ENCODE measurements at regions not wholly inside any gene's neighbourhood (a gene's known extent, or its start where the extent isn't known, plus 50 kb on each side); places are given as distances from the start of the nearest gene placed in this dataset.

DNA sequence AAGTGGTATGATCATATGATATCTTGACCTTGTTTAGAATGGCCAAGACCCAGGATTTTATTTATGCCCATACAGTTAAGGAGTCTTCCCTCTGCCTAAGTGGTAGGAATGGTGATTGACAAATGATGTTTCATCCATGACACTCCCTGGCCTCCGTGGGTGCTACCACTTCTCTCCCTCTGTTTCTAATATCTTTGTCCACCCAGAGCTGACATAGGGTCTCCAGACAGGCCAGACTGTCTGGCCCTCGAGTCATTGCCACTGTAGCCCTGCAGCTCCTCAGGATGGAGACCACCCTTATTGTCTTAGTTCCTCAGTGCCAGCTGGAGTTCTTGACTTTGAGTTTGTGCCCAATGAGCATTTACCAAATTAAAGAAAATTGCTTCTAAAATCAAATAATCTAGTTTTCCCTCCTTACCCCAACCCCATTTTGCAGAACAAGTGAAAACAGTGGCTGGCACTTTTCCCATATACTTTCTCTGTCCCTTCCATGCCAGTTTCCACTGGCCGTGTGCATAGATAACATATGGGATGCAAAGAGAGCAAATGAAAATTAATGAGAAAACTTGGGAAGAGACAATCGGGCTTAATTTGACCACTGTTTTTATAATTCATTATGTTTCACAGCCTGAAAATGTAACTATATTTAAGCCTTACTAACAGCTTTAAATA, 235.7 kb downstream of the NSG2 start:
- no peaks in the 10 kb centered on the region for H3K36me3 ChIP-seq (ENCODE audit: control insufficient read depth in 2 of 2, insufficient read depth in 2 of 2, low read length in 1 of 2)
- H3K27me3 ChIP-seq (ENCODE audit: control insufficient read depth in 1 of 2, insufficient read depth in 2 of 2, low read length in 2 of 2): no peaks in the 10 kb centered on the region
- H3K4me1 ChIP-seq (ENCODE audit: control insufficient read depth in 2 of 2, insufficient read depth in 2 of 2, low read length in 1 of 2): no peaks in the 10 kb centered on the region
- H3K27ac ChIP-seq (ENCODE audit: low read depth in 2 of 2, low read length in 1 of 2): no peak overlapping the region
- no peak overlapping the region for H3K4me3 ChIP-seq (ENCODE audit: low read depth in 1 of 2, low read length in 2 of 2)
- WGBS, 2 donors: 65 to 66% methylated on average over 4 of the region's 4 CpGs
- H3K9me3 ChIP-seq (ENCODE audit: control insufficient read depth in 2 of 2, insufficient read depth in 1 of 2, low read depth in 1 of 2, low read length in 1 of 2): no peaks in the 10 kb centered on the region

DNA sequence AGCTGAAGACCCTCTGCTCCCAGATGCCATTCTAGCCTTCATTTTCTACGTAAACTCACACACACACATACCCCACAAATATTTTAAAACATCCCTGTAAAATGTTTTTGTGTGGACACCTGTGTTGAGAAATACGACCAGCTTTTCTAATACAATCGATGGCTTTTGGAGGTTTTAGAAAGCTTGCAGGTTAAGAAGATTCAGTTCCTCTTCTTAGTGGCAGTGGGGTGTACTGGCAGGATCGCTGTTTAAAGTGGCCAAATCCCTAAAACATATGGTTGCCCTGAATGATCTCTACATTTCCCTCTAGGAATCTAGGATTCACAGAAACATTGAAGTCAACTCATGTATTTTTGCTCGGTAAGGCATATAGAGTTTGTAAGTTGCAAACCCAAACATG, 236.3 kb downstream of the NSG2 start:
- 86 to 87% methylated on average over 5 of the region's 5 CpGs for WGBS, 2 donors
- no peaks in the 10 kb centered on the region for H3K27me3 ChIP-seq (ENCODE audit: control insufficient read depth in 1 of 2, insufficient read depth in 2 of 2, low read length in 2 of 2)
- no peaks in the 10 kb centered on the region for H3K4me1 ChIP-seq (ENCODE audit: control insufficient read depth in 2 of 2, insufficient read depth in 2 of 2, low read length in 1 of 2)
- no peak overlapping the region for H3K4me3 ChIP-seq (ENCODE audit: low read depth in 1 of 2, low read length in 2 of 2)
- no peak overlapping the region for H3K27ac ChIP-seq (ENCODE audit: low read depth in 2 of 2, low read length in 1 of 2)
- H3K9me3 ChIP-seq (ENCODE audit: control insufficient read depth in 2 of 2, insufficient read depth in 1 of 2, low read depth in 1 of 2, low read length in 1 of 2): no peaks in the 10 kb centered on the region
- no peaks in the 10 kb centered on the region for H3K36me3 ChIP-seq (ENCODE audit: control insufficient read depth in 2 of 2, insufficient read depth in 2 of 2, low read length in 1 of 2)

DNA sequence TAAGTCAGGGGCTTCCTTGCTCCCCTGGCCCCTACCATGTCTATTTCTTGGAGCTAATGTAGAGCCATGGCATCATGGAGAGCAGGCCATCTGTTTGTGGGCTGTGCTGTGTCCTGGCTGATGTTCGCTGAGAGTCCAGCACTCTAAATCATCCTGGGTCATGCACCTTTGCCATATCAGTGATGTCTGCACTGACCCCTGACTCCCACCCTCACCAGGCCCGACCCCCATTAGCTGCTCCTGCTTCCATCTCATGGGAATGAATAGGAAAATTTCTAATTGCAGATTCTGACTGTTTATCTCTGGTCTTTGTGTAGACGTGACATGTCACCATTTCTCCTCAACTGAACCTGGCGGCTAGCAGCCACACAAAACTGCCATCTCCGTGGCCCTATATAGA, 236.9 kb downstream of the NSG2 start:
- H3K36me3 ChIP-seq (ENCODE audit: control insufficient read depth in 2 of 2, insufficient read depth in 2 of 2, low read length in 1 of 2): no peaks in the 10 kb centered on the region
- no peaks in the 10 kb centered on the region for H3K4me1 ChIP-seq (ENCODE audit: control insufficient read depth in 2 of 2, insufficient read depth in 2 of 2, low read length in 1 of 2)
- H3K4me3 ChIP-seq (ENCODE audit: low read depth in 1 of 2, low read length in 2 of 2): no peak overlapping the region
- no peaks in the 10 kb centered on the region for H3K27me3 ChIP-seq (ENCODE audit: control insufficient read depth in 1 of 2, insufficient read depth in 2 of 2, low read length in 2 of 2)
- no peaks in the 10 kb centered on the region for H3K9me3 ChIP-seq (ENCODE audit: control insufficient read depth in 2 of 2, insufficient read depth in 1 of 2, low read depth in 1 of 2, low read length in 1 of 2)
- WGBS, 2 donors: 63 to 65% methylated on average over 5 of the region's 5 CpGs
- H3K27ac ChIP-seq (ENCODE audit: low read depth in 2 of 2, low read length in 1 of 2): no peak overlapping the region

DNA sequence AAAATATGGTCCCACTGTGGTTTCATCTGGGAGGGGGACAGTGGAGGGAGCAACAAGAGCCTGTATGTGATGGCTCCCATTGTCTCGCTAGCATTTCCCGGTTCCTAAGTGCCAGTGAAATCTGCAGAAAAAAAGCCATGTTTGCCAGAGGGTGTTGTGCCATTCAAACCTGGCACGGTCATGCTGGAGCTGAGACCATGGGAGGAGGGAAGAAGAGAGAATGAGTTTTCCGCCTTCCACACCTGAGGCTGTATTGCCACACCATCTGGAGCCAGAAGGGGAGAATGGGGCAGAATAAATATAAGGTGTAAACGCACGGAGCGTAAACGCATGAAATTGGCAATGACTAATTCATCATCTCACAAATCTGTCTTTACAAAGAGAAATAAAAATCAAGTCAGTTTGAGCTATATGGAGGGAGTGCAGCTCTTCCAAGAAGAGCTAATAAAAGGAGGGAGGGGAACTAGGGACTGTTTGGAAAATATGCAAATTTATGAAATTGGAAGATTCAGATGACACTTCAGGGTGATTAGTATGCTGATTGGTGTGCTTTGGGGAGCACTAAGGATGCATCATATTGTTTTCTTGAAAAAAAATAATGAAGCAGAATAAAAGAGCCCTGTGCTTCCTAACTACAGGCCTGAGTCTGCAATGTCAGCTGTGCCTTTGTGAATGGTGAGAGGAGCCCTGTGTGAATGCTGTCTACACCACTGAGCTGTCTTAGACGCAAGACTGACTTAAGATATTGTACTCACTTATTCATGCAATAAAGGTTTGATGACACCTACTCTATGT, 237.9 kb downstream of the NSG2 start:
- Histone ChIP-seq H3K27me3 (ENCODE audit: control insufficient read depth in 1 of 2, insufficient read depth in 2 of 2, low read length in 2 of 2) (no peaks in the 10 kb centered on the region), H3K4me3 (ENCODE audit: low read depth in 1 of 2, low read length in 2 of 2) (no peak overlapping the region), H3K9me3 (ENCODE audit: control insufficient read depth in 2 of 2, insufficient read depth in 1 of 2, low read depth in 1 of 2, low read length in 1 of 2) (no peaks in the 10 kb centered on the region), H3K4me1 (ENCODE audit: control insufficient read depth in 2 of 2, insufficient read depth in 2 of 2, low read length in 1 of 2) (no peaks in the 10 kb centered on the region), H3K36me3 (ENCODE audit: control insufficient read depth in 2 of 2, insufficient read depth in 2 of 2, low read length in 1 of 2) (no peaks in the 10 kb centered on the region), H3K27ac (ENCODE audit: low read depth in 2 of 2, low read length in 1 of 2) (no peak overlapping the region)
- WGBS, 2 donors: 75 to 80% methylated on average over 9 of the region's 9 CpGs

DNA sequence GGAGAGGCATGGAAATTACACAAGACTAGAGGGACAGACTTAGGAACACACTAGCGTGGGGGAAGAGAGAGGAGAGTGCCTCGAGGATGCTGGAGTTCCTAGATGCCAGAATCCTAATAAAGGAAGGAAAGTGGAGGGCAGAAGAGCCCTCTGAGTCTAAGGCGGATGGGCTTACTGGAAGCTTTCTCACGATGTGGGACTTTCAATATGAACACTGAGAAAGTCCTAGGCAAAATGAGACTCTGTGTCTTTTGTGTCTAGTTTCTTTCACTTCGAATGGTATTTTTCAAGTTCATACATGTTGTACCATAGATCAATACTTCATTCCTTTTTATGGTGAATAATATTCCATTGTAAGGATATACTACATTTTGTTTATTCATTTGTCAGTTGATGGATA, 239.4 kb downstream of the NSG2 start:
- Histone ChIP-seq H3K9me3 (ENCODE audit: control insufficient read depth in 2 of 2, insufficient read depth in 1 of 2, low read depth in 1 of 2, low read length in 1 of 2) (no peaks in the 10 kb centered on the region), H3K27me3 (ENCODE audit: control insufficient read depth in 1 of 2, insufficient read depth in 2 of 2, low read length in 2 of 2) (no peaks in the 10 kb centered on the region), H3K27ac (ENCODE audit: low read depth in 2 of 2, low read length in 1 of 2) (no peak overlapping the region), H3K4me3 (ENCODE audit: low read depth in 1 of 2, low read length in 2 of 2) (no peak overlapping the region), H3K36me3 (ENCODE audit: control insufficient read depth in 2 of 2, insufficient read depth in 2 of 2, low read length in 1 of 2) (no peaks in the 10 kb centered on the region), H3K4me1 (ENCODE audit: control insufficient read depth in 2 of 2, insufficient read depth in 2 of 2, low read length in 1 of 2) (no peaks in the 10 kb centered on the region)
- WGBS, 2 donors: 47 to 49% methylated on average over 5 of the region's 5 CpGs

DNA sequence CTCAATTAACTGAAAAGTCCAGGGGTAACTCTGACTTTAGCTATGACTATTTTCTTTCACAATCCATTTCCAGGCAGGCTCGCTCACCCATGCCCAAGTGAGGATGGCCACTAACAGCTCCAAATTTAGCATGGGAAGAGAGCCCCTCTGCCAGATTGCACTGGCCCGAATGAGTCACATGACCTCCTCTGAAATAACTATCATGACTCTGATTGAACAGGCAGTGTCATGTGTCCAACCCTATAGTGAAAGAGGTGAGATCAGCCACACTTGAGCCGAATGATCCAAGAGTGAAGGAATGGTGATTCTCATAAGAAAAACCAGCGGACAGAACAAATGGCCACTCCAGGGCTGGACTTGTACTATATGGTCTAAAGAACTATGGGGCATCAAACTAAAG, 242.3 kb downstream of the NSG2 start:
- Histone ChIP-seq H3K9me3 (ENCODE audit: control insufficient read depth in 2 of 2, insufficient read depth in 1 of 2, low read depth in 1 of 2, low read length in 1 of 2) (no peaks in the 10 kb centered on the region), H3K4me1 (ENCODE audit: control insufficient read depth in 2 of 2, insufficient read depth in 2 of 2, low read length in 1 of 2) (peaks cover 0 to 2% of the 10 kb centered on the region in 2 donors), H3K36me3 (ENCODE audit: control insufficient read depth in 2 of 2, insufficient read depth in 2 of 2, low read length in 1 of 2) (no peaks in the 10 kb centered on the region), H3K27ac (ENCODE audit: low read depth in 2 of 2, low read length in 1 of 2) (no peak overlapping the region), H3K4me3 (ENCODE audit: low read depth in 1 of 2, low read length in 2 of 2) (no peak overlapping the region), H3K27me3 (ENCODE audit: control insufficient read depth in 1 of 2, insufficient read depth in 2 of 2, low read length in 2 of 2) (no peaks in the 10 kb centered on the region)
- WGBS, 2 donors: 85 to 89% methylated on average over 4 of the region's 4 CpGs

DNA sequence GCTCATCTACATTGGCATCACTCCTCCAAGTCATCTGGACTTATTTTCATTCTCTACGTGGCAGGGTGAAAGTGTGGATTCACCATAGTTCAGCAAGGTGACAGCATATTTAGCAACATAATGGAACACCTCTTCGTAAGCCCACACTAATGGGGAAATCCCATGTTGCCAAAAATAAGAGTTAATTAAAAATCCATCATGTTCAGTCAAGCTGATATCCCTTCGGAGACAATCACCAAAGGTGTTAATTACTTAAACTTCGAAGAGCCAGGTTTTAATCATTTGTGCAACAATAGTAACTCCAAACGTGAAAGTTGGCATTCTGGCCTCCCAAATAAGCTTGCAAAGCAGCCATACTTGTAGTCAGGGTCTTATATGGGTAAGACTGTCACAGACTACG, 242.9 kb downstream of the NSG2 start:
- Histone ChIP-seq H3K4me3 (ENCODE audit: low read depth in 1 of 2, low read length in 2 of 2) (no peak overlapping the region), H3K9me3 (ENCODE audit: control insufficient read depth in 2 of 2, insufficient read depth in 1 of 2, low read depth in 1 of 2, low read length in 1 of 2) (no peaks in the 10 kb centered on the region)
- WGBS, 2 donors: 71 to 72% methylated on average over 6 of the region's 6 CpGs

DNA sequence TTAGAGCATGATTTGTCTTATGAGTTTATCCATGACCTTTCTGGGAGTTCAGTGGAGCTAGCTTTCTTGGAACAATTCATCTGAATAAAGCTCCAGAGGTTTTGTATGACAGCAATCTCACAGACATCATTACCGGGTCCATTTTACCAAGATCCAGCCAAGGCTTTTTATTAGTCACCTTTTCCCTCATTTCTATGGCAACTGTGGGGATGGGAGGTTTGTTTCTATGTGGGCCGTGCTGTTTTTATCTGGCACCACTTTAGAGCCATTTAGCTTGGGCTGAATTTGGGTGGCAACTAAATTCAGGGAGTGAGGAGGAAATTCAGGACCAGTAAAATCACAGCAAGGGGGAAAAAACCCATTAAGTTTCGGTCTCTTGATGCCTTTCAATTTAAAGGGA, 245.7 kb downstream of the NSG2 start:
- WGBS, 2 donors: 60 to 65% methylated on average over 3 of the region's 3 CpGs
- H3K27me3 ChIP-seq (ENCODE audit: control insufficient read depth in 1 of 2, insufficient read depth in 2 of 2, low read length in 2 of 2): no peaks in the 10 kb centered on the region
- no peak overlapping the region for H3K27ac ChIP-seq (ENCODE audit: low read depth in 2 of 2, low read length in 1 of 2)
- no peaks in the 10 kb centered on the region for H3K9me3 ChIP-seq (ENCODE audit: control insufficient read depth in 2 of 2, insufficient read depth in 1 of 2, low read depth in 1 of 2, low read length in 1 of 2)
- peaks cover 0 to 2% of the 10 kb centered on the region in 2 donors for H3K4me1 ChIP-seq (ENCODE audit: control insufficient read depth in 2 of 2, insufficient read depth in 2 of 2, low read length in 1 of 2)
- no peaks in the 10 kb centered on the region for H3K36me3 ChIP-seq (ENCODE audit: control insufficient read depth in 2 of 2, insufficient read depth in 2 of 2, low read length in 1 of 2)
- no peak overlapping the region for H3K4me3 ChIP-seq (ENCODE audit: low read depth in 1 of 2, low read length in 2 of 2)

More for the DNA sequence above, 242.9 kb downstream of the NSG2 start:
- Histone ChIP-seq H3K27ac (ENCODE audit: low read depth in 2 of 2, low read length in 1 of 2) (no peak overlapping the region), H3K27me3 (ENCODE audit: control insufficient read depth in 1 of 2, insufficient read depth in 2 of 2, low read length in 2 of 2) (no peaks in the 10 kb centered on the region), H3K36me3 (ENCODE audit: control insufficient read depth in 2 of 2, insufficient read depth in 2 of 2, low read length in 1 of 2) (no peaks in the 10 kb centered on the region), H3K4me1 (ENCODE audit: control insufficient read depth in 2 of 2, insufficient read depth in 2 of 2, low read length in 1 of 2) (peaks cover 0 to 2% of the 10 kb centered on the region in 2 donors)

DNA sequence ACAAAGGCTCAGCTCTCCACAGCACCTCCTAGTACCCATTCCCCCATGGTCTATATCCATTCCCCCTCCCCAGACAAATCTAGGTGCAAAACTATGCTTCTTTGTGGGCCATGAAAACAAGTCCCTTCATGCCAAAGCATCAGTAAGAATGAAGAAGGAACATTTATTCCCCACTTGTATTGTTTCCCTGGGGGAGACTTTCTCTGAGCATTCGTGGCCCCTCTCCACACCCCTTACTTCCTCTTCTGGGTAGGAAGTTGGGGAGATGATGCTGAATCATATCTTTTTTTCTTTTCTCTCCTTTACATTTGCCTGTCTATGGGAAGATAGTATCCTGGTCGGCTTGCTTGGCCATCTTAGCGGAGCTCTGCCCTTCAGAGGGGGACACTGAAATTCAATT, 246.8 kb downstream of the NSG2 start:
- WGBS, 2 donors: 81 to 82% methylated on average over 3 of the region's 3 CpGs
- Histone ChIP-seq H3K27ac (ENCODE audit: low read depth in 2 of 2, low read length in 1 of 2) (no peak overlapping the region), H3K4me1 (ENCODE audit: control insufficient read depth in 2 of 2, insufficient read depth in 2 of 2, low read length in 1 of 2) (peaks cover 0 to 2% of the 10 kb centered on the region in 2 donors), H3K4me3 (ENCODE audit: low read depth in 1 of 2, low read length in 2 of 2) (no peak overlapping the region), H3K9me3 (ENCODE audit: control insufficient read depth in 2 of 2, insufficient read depth in 1 of 2, low read depth in 1 of 2, low read length in 1 of 2) (no peaks in the 10 kb centered on the region), H3K36me3 (ENCODE audit: control insufficient read depth in 2 of 2, insufficient read depth in 2 of 2, low read length in 1 of 2) (no peaks in the 10 kb centered on the region), H3K27me3 (ENCODE audit: control insufficient read depth in 1 of 2, insufficient read depth in 2 of 2, low read length in 2 of 2) (no peaks in the 10 kb centered on the region)

DNA sequence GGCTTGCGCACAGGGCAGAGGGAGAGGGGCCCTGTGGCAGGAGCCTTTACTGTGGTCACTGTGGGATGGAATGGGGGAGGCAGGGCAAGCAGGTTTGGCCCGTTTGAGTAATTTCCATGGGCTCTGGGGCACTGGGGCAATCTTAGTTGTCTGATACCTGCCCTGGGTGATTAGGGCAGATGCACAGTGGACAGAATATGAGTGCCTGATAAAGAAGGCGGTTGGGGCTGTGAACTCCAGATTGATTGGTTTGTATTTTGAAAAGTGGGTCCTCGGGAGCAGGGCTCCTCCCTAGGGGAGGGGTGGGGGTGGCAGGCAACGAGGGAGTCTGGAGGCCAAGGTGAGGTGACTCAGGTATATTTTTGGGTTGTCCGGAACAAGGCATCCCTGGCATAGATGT, 247.5 kb downstream of the NSG2 start:
- 41 to 45% methylated on average over 6 of the region's 6 CpGs for WGBS, 2 donors
- H3K36me3 ChIP-seq (ENCODE audit: control insufficient read depth in 2 of 2, insufficient read depth in 2 of 2, low read length in 1 of 2): no peaks in the 10 kb centered on the region
- no peak overlapping the region for H3K27ac ChIP-seq (ENCODE audit: low read depth in 2 of 2, low read length in 1 of 2)
- no peaks in the 10 kb centered on the region for H3K27me3 ChIP-seq (ENCODE audit: control insufficient read depth in 1 of 2, insufficient read depth in 2 of 2, low read length in 2 of 2)
- no peaks in the 10 kb centered on the region for H3K9me3 ChIP-seq (ENCODE audit: control insufficient read depth in 2 of 2, insufficient read depth in 1 of 2, low read depth in 1 of 2, low read length in 1 of 2)
- H3K4me3 ChIP-seq (ENCODE audit: low read depth in 1 of 2, low read length in 2 of 2): no peak overlapping the region
- peaks cover 0 to 2% of the 10 kb centered on the region in 2 donors for H3K4me1 ChIP-seq (ENCODE audit: control insufficient read depth in 2 of 2, insufficient read depth in 2 of 2, low read length in 1 of 2)
